GM10266 (cell line): ENCODE measurements at regions not wholly inside any gene's neighbourhood (a gene's known extent, or its start where the extent isn't known, plus 50 kb on each side); places are given as distances from the start of the nearest gene placed in this dataset.

Experiments used
- DNase-seq: peaks from one replicate; pipeline ENCODE4 v3.0.0; 2012; ENCODE audit errors: extremely low spot score
- CTCF ChIP-seq: IDR thresholded peaks from 2 replicates; pipeline ENCODE4 v1.5.1; 2012; ENCODE audit warnings: mild to moderate bottlenecking, low read depth; ENCODE audit not compliant: control insufficient read depth, insufficient read depth; ENCODE audit errors: missing control alignments

DNA sequence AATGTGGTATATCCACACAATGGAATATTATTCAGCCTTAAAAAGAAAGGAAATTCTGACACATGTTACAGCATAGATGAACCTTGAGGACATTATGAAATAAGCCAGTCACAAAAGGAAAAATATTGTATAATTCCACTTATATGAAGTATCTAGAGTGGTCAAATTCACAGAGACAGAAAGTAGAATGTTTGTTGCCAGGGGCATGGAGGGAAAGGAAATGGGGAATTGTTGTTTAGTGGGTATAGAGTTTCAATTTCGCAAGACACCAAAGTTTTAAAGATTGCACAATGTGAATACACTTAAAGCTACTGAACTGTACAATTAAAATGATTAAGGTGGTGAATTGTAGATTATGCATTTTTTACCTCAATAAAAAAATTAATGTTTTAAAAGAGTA is 92.9 kb downstream of the TXNL1 start:
- DNase-seq = no peak
- TF ChIP-seq CTCF = no peak

DNA sequence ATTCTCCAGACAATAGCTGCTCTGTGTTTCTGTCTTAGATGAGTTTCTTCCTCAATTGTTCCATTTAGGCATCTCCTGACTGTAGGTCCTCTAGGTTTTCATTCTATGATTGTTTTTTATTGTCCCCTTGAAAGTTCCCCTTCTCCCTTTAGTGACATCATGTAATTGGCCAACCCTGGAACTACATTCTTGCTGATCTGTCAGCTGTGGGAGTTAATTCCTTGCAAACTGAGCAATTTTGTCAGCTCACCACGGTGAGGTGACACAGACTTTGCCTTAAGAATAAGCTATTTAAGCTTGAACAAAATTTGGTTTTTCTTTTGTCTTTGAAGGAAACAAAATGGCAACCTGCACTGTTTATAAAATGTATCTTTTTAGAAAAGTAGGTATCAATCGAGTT is 95.9 kb downstream of the TXNL1 start:
- no peak for TF ChIP-seq CTCF
- DNase-seq = no peak

- no peak for DNase-seq
Measured at GRCh38 chr18:56541793-56542192, 96.6 kb downstream of the TXNL1 start.

GRCh38 chr18:56541340-56541739 is 97.1 kb downstream of the TXNL1 start:
- no peak for DNase-seq
- no peak for TF ChIP-seq CTCF

More at GRCh38 chr18:56541793-56542192, 96.6 kb downstream of the TXNL1 start:
- TF ChIP-seq CTCF = no peak

DNA sequence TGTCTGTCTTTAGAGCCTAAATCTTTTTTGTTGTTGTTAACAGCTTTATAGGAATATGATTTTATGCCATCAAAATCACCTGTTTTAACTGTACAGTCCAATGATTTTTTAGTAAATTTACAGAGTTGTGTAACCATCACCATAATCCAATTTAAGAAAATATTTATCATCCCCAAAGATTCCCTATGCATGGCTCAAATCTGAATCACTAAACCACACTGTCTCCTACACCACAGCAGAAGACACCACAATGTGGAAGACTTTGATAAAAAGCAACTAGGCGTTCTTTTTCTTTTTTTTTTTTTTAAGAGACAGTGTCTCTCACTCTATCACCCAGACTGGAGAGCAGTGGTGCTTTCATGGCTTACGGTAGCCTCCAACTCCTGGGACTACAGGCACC is 99.6 kb downstream of the TXNL1 start:
- DNase-seq = no peak

GRCh38 chr18:56532176-56532840 is 106.1 kb downstream of the TXNL1 start:
- no peak for TF ChIP-seq CTCF
- DNase-seq = peak; percentile 28

More for the DNA sequence above, 99.6 kb downstream of the TXNL1 start:
- TF ChIP-seq CTCF = no peak

- no peak for DNase-seq
- TF ChIP-seq CTCF = no peak
Measured at GRCh38 chr18:56522816-56523215, 115.6 kb downstream of the TXNL1 start.
